ENCODE measurements at regions not wholly inside any gene's neighbourhood (a gene's known extent, or its start where the extent isn't known, plus 50 kb on each side); places are given as distances from the start of the nearest gene placed in this dataset.
A peak's percentile ranks its signal among the peaks of the same experiment; 100 is the strongest.

DNA sequence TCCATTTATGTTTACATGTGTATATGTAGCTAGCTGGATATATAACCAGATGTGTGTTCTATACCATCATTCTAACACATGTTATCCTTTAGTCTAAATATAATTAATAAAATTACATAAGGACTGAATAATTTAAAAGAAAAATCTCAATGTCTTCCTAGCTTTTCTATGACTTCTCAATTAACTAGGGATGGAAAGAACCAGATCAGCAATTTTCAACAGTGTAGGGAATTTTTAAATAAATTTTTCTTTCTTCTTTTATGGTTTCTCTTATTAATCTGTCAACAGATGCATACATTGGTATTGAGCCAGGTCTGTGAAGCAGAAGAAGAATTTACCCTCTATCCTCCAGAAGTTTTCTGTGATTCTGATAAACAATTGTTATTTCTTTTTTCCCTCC is 2180.4 kb upstream of the C9orf72 start:
- H3K56ac ChIP-seq (ENCODE audit: extremely low read depth, insufficient read depth, low read length): no peak overlapping the region
- H2AK9ac ChIP-seq (replicated peaks; ENCODE audit: low read depth, low read length, poor library complexity): no peak overlapping the region
- no peak overlapping the region for H2AK5ac ChIP-seq (ENCODE audit: low read depth, low read length)
- H3K14ac ChIP-seq (replicated peaks; ENCODE audit: low read depth, low read length): no peak overlapping the region
- H3K79me1 ChIP-seq (ENCODE audit: low read depth in 1 of 2, low read length in 2 of 2): no peaks in the 10 kb centered on the region
- H3K27me3 ChIP-seq (ENCODE audit: control insufficient read depth, insufficient read depth, low read length): no peaks in the 10 kb centered on the region
- H4K20me1 ChIP-seq (ENCODE audit: insufficient read depth, low read length): no peaks in the 10 kb centered on the region
- H2BK15ac ChIP-seq (ENCODE audit: low read depth, low read length): no peak overlapping the region
- no peak overlapping the region for H4K8ac ChIP-seq (ENCODE audit: low read depth in 2 of 2, low read length in 2 of 2)
- H4K91ac ChIP-seq (ENCODE audit: insufficient read depth, low read depth, low read length): no peak overlapping the region
- dilution Hi-C loops (cut with HindIII; ENCODE audit: low sequenced_read_pairs, unreplicated experiment) (no loop called here), intact Hi-C loops (cut with micrococcal nuclease) (no loop called here), in situ Hi-C loops (cut with MboI; ENCODE audit: low sequenced_read_pairs) (no loop called here)
- H4K5ac ChIP-seq (ENCODE audit: low read depth, low read length): no peak overlapping the region
- POLR2A ChIA-PET (ENCODE audit: unreplicated experiment): no interaction called here
- H3K23ac ChIP-seq (ENCODE audit: low read depth, low read length): no peak overlapping the region
- ATAC-seq (ENCODE audit: low read depth) (no peak), DNase-seq (no peak)
- H3K9me1 ChIP-seq (ENCODE audit: insufficient read depth, low read length): no peaks in the 10 kb centered on the region
- no peak overlapping the region for H3K18ac ChIP-seq (ENCODE audit: low read depth, low read length)
- H3K27ac ChIP-seq (ENCODE audit: insufficient read depth, low read length): no peak overlapping the region
- no peak overlapping the region for H3K4me3 ChIP-seq (ENCODE audit: insufficient read depth, low read depth, low read length)
- BruUV-seq (replicated peaks): no TSS peak
- TF ChIP-seq MAFK (IDR thresholded peaks at IDR 0.05; ENCODE audit: low read depth, low read length): 0 out of 2 replicates have a peak, but pooled peaks have one; percentile 27
- no peak for TF ChIP-seq BHLHE40 (IDR thresholded peaks at IDR 0.05; ENCODE audit: low read depth, low read length)
- CTCF ChIA-PET: no interaction called here
- H3K4me1 ChIP-seq (ENCODE audit: control insufficient read depth, insufficient read depth, low read length): no peaks in the 10 kb centered on the region
- H2BK5ac ChIP-seq (ENCODE audit: low read depth, low read length, poor library complexity, severe bottlenecking): no peak overlapping the region
- no peak overlapping the region for H2BK120ac ChIP-seq (ENCODE audit: low read depth, low read length)
- no peak overlapping the region for H2AFZ ChIP-seq (replicated peaks; ENCODE audit: low read length, poor library complexity)
- H3K9ac ChIP-seq (ENCODE audit: low read depth, low read length): no peak overlapping the region
- no peak overlapping the region for H2BK20ac ChIP-seq (ENCODE audit: low read depth, low read length)
- no peak overlapping the region for H3K4me2 ChIP-seq (ENCODE audit: low read depth, low read length)
- no peaks in the 10 kb centered on the region for H3K36me3 ChIP-seq (ENCODE audit: control insufficient read depth, insufficient read depth, low read length)
- H3K4ac ChIP-seq (ENCODE audit: low read depth, low read length): no peak overlapping the region
- H3K9me3 ChIP-seq (ENCODE audit: control insufficient read depth, insufficient read depth, low read length): 0 out of 2 replicates have a peak, but pooled peaks cover 2% of the 10 kb centered on the region
